22Rv1 (cell line): ENCODE measurements at regions not wholly inside any gene's neighbourhood (a gene's known extent, or its start where the extent isn't known, plus 50 kb on each side); places are given as distances from the start of the nearest gene placed in this dataset.

Experiments used
- H3K27ac ChIP-seq: fragments of 450-650 bp; 2 replicates; pipeline ENCODE4 v1.5.1; 2017
- CTCF ChIP-seq: fragments of 450-650 bp; IDR thresholded peaks from 2 replicates; pipeline ENCODE4 v1.5.1; 2017; ENCODE audit warnings: mild to moderate bottlenecking
- ZFX ChIP-seq: fragments of 450-650 bp; IDR thresholded peaks from 2 replicates; pipeline ENCODE4 v1.6.1; 2017; ENCODE audit warnings: antibody characterized with exemption, borderline replicate concordance

- H3K27ac ChIP-seq = no peak overlapping the region
- TF ChIP-seq ZFX (no peak), CTCF (no peak)
Observed at GRCh38 chr11:27234043-27234668, 128.9 kb downstream of the CCDC34 start.

- no peak for TF ChIP-seq CTCF
- TF ChIP-seq ZFX = no peak
- no peak overlapping the region for H3K27ac ChIP-seq
Observed at GRCh38 chr11:27233654-27234042, 129.4 kb downstream of the CCDC34 start.

- TF ChIP-seq ZFX = no peak
- no peak for TF ChIP-seq CTCF
- H3K27ac ChIP-seq = no peak overlapping the region
Observed at GRCh38 chr11:27231530-27231929, 131.5 kb downstream of the CCDC34 start.

GRCh38 chr11:27230192-27230572, 132.8 kb downstream of the CCDC34 start:
- TF ChIP-seq CTCF (no peak), ZFX (no peak)

GRCh38 chr11:27229511-27230191, 133.4 kb downstream of the CCDC34 start:
- no peak overlapping the region for H3K27ac ChIP-seq
- TF ChIP-seq CTCF = no peak
- TF ChIP-seq ZFX = no peak

More at GRCh38 chr11:27230192-27230572, 132.8 kb downstream of the CCDC34 start:
- no peak overlapping the region for H3K27ac ChIP-seq

GRCh38 chr11:27228906-27229290, 134.1 kb downstream of the CCDC34 start:
- H3K27ac ChIP-seq = no peak overlapping the region
- TF ChIP-seq ZFX (no peak), CTCF (no peak)

- H3K27ac ChIP-seq = no peak overlapping the region
- TF ChIP-seq CTCF (no peak), ZFX (no peak)
Observed at GRCh38 chr11:27228232-27228905, 134.6 kb downstream of the CCDC34 start.
